Eye (tissue), 1 donor: ENCODE measurements at regions not wholly inside any gene's neighbourhood (a gene's known extent, or its start where the extent isn't known, plus 50 kb on each side); places are given as distances from the start of the nearest gene placed in this dataset.
A peak's percentile ranks its signal among the peaks of the same experiment; 100 is the strongest.

Source experiments
- DNase-seq: peaks from one replicate; pipeline ENCODE4 v3.0.0-alpha.2; 2015

DNA sequence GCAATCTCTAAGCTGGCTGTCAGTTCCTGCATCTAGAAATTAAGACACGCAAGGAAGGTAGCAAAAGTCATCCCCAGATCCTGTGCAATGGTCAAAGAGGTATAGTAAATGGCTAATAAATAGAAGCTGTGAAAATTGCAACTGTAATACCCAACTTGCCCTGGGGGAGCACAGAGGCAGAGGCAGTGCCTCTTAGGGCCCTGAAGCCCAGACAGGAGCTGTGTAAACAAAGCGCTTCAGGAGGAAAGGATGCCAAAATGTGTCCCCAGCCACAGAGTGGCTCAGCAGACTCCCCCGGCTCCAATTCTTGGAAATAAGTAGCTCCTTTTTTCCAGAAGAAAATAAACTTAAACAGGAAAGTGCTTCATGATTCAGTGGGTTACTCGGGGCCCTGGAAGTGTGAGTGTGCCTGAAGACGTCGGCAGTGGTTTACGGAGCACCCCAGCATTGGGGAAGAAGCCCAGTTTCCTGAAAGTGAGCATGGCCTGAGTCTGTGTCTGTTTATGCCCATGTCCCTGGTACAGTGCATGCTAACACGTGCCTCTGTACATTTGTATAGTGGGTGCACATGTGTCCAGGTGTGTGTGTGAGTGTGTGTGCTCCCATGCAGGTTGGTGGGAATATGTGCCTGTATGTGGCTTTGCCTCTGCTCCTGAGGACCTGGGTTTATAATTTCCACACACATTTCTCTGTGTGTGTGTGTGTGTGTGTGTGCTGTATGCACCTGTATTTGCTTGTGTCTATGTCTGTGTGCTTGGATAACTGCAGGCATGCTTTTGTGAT, 246.7 kb downstream of the MAFB start:
- DNase-seq = no peak

- no peak for DNase-seq
Measured at GRCh38 chr20:40441771-40442170, 247.3 kb downstream of the MAFB start.

- no peak for DNase-seq
Measured at GRCh38 chr20:40438161-40438830, 250.7 kb downstream of the MAFB start.

GRCh38 chr20:40436011-40436410, 253.0 kb downstream of the MAFB start:
- DNase-seq = no peak

DNA sequence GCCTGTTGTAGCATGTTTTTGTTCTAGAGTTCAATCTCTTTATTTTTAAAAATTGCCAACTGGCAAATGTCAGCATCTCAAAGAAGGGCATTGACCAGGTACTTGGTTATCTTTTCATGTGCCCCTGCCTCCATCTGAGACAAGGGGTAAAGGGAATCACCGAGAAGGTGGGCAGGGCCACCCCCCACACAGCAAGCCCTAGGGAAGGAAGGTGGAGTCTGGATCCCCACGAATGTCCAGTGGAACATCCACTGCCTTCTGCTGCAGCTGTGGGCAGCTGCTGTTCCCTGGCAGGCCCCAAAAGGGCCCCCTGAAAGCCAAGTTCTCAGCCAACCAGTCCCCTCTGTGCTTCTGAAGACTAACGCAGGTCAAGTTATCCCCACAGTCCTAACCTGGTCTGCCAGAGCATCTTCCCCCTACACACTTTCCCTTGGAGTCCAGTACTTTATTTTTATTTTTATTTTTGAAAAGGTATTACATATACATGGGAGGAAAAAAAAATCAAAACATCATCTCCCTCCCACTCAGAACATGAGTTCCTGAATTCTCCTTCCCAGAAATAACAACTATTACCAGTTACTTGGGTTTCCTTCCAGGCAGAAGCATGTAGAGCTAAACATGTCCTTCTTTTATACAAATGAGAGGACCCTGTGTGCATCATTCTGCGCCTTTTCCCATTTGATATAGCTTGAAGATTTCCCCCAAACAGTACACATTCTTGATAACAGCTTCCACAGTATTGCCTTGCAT, 253.7 kb downstream of the MAFB start:
- DNase-seq = no peak

- no peak for DNase-seq
Measured at GRCh38 chr20:40434122-40434521, 254.9 kb downstream of the MAFB start.

DNA sequence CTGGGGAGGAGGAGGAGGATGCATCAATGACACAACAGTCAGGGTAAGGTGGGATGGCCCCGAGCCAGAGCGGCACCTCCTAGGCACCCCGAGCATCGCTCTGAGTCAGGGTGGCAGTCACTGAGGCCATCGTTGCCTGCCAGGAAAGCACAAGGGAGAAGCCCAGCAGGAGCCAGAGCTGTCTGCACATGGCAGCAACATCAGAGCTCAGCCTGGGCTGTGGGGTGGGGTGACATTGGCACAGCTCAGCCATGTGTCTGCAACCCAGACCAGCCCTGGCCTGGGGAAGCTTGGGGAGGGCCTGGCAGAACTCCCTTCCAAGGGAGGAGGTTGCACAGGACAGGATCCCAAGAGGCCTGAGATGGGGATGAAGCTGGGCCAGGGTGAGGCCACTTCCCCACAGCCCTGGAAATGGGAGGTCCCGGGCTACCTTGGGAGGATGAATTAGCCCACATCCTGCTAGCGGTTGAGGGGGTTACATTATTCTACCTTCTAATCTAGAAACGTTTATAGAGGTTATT, 255.6 kb downstream of the MAFB start:
- no peak for DNase-seq

DNA sequence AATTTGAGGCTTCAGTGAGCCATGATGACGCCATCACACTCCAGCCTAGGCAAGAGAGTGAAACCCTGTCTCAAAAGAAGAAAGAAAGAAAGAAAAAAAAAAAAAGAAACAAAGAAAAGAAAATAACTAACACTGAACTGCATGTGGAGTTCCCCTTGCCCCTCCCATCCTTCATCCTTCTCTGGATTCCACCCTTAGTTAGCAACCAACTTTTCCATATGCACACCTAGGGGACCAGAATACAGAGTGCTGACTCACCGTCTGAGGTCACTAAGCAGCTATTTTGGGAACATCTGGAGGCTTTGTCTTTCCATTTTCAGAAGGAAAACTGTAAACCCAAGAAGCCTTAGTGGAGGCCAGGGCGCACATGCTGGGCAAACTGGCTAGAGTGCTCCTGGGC, 257.4 kb downstream of the MAFB start:
- no peak for DNase-seq

DNA sequence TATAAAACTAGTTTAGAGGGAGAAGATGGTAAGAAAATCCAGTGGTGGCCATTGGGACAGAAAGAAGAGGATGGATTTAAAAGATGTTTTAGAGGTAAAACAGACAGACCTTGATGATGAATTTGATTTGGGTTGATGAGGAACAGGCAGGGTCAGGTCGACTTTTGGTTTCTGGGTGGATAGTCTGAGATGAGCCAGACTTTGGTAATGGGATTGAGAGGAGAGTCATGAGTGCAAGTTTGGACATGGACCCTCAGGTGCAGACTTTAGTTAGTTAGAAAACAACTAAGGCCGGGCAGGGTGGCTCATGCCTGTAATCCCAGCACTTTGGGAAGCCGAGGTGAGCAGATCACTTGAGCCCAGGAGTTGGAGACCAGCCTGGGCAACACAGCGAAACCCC, 257.9 kb downstream of the MAFB start:
- no peak for DNase-seq

DNA sequence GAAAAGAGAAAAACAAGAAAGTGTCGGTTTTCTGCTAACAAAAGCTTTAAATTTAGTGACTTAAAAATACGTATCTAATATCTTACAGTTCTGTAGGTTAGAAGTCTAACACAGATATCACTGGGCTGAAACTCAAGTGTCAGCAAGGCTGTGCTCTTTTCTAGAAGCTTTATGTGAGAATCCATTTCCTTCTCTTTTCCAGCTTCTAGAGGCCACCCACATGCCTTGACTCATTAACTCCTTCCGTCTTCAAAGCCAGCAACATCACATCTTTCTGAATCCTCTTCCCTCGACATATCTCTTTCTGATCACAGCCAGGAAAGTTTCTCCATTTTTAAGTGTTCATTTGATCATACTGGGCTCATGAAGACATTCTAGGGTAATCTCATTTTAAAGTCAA, 262.0 kb downstream of the MAFB start:
- DNase-seq = no peak

GRCh38 chr20:40424695-40425094, 264.3 kb downstream of the MAFB start:
- no peak for DNase-seq

DNA sequence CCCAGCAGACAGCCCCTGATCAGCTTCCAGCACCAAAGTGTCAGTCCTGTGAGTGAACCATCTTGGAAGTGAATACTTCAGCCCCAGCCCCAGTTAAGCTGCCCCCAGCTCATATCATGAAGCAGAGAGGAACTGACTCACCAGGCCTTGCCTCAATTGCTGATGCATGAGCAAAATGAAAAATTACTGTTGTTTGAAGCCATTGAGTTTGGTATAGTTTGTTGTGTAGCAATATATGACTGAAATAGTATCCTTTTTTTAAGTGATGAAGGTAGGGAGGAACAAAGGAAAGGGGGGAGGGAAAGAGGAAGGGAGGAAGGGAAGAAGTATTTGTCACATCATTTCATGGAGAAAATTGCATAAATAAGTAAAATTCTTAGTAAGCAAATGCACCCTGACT, 266.4 kb downstream of the MAFB start:
- no peak for DNase-seq

- DNase-seq = no peak
Measured at GRCh38 chr20:40416274-40416673, 272.8 kb downstream of the MAFB start.

GRCh38 chr20:40414843-40415615, 274.0 kb downstream of the MAFB start:
- no peak for DNase-seq

DNA sequence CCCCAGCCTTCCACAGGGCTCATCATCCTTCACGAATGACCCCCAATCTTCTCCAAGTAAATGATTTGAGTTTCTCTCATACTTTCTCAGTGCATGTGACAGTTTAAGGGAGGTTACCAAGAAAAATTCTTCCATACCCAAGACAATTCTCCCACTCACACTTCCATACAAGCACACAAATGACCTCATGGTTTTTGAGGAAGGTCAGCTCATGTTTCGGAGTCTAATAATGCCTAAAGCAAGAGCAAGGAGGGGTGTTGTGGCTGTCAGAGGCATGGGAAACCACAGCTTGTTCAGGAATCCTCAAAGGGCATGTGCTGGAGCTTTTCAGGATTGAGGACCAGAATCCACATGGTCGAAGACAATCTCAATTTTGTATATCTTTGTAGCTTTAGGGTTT, 279.0 kb downstream of the MAFB start:
- DNase-seq = no peak

GRCh38 chr20:40397467-40397866, 291.6 kb downstream of the MAFB start:
- peak; percentile 6 for DNase-seq

- no peak for DNase-seq
Measured at GRCh38 chr20:40393197-40394079, 295.6 kb downstream of the MAFB start.

- DNase-seq = no peak
Measured at GRCh38 chr20:40390654-40391053, 298.4 kb downstream of the MAFB start.

- peak; percentile 90 for DNase-seq
Measured at GRCh38 chr20:40370800-40371199, 318.2 kb downstream of the MAFB start.

GRCh38 chr20:40368876-40369275, 320.2 kb downstream of the MAFB start:
- DNase-seq = no peak

DNA sequence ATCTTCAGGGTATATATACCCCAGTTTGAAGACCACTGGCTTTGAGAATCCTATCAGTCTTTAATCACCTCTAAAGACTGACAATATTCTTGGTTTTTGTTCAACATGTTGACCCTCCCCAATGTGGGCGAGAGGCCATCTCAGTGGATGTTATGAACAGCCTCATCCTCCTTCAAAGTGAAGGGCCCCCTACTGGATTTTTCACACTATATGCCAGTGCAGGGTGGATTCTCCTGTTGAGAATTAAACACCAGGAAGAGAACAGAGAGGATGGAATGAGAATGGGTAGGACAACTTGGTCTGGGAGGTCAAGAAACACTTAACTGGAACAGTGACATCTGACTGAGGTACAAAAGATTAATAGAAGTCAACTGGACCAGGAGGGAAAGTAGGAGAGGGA, 327.1 kb downstream of the MAFB start:
- DNase-seq = no peak
